Hematopoietic multipotent progenitor cell (in vitro differentiated cells): ENCODE measurements at regions not wholly inside any gene's neighbourhood (a gene's known extent, or its start where the extent isn't known, plus 50 kb on each side); places are given as distances from the start of the nearest gene placed in this dataset.
A peak's percentile ranks its signal among the peaks of the same experiment; 100 is the strongest.

Source experiments
- DNase-seq, 3 donors: peaks; one replicate each; pipeline ENCODE4 v3.0.0-alpha.2; 2011 to 2015; ENCODE audit warnings: low read depth in 2 of 3, low spot score in 2 of 3

DNA sequence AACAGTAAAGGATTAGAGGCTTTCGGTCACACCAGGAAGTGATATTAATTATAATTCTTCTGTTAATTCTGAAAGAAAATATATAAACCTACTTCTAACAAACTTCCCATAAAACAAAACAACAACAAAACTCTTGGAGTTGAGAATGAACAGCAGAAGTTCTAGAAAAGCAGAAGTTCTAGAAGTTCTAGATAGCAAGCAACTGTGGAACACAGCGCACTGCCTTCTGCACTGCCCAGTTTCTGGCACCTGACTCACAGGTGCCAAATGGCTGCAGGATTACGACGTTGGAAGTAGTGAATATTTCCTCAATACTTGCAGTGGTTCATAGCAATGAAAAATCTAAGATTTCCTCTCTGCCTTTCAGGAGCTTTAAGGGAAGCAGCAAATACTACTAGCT lies 132.2 kb downstream of the OR13A1 start:
- no peak for DNase-seq

- no peak for DNase-seq
Measured at GRCh38 chr10:45197816-45198485, 117.5 kb downstream of the OR13A1 start.

GRCh38 chr10:45198486-45199204 lies 116.8 kb downstream of the OR13A1 start:
- no peak for DNase-seq

DNA sequence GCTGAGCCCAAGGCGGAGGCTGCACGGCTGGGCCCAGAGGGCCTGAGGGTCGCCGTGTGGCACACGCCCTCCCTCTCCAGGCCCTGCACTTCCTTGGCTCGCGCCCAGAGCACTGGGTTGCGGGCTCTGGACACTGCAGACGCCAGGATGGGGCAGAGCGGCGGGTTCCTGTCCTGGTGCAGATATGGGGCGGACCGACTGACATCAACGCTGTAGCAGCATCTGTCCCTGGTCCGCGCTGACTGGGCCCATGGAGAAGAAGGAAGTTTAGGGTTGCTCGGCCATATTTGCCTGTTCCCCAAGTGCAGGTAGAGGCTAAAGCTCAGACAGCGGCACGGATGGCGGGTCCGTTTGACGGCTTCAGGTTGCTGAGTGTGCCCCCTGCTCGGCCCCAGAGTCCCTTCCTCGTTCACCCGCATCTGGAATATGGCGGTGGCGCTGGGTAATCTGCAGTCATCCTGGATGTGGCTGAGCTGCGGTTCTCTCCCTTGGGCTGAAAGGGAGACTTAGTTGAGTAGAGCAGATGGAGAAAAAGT lies 116.1 kb downstream of the OR13A1 start:
- no peak for DNase-seq

DNA sequence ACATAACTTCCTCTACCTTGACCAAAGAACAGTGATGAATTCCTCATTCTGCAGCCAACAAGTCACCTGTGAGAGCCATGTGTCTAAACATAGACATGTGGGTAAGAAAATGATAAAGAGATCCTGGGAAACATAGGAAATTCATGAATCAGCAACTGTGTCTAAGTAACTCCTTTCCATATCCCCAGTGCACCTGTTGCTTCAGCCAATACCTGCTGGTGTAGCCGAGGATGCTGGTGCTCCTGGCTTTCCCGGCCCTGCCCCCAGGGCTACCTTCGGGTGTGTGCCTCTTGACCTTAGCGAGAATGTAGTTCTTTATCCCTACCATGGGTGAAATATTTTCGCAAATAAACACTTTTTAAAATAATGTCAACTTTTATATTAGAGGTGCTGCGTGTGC lies 114.1 kb downstream of the OR13A1 start:
- no peak for DNase-seq

DNA sequence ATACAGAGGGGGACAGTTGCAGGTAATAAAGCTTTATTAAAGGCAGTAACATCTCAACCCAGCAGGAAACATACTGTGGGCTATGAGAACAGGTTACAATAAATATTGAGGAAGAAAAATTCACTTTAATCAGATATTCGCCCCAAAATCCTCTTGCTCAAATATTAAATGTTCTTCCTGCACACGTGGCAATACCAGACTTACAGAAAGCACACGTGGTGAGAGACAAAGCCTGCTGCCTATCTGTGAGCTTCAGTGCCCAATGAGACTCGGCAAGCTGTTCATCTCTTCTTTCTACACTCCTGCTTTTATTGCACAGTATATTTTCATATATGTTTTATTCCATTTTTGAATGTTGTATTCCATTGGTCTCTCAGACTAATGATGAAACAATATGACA lies 113.2 kb downstream of the OR13A1 start:
- no peak for DNase-seq

DNA sequence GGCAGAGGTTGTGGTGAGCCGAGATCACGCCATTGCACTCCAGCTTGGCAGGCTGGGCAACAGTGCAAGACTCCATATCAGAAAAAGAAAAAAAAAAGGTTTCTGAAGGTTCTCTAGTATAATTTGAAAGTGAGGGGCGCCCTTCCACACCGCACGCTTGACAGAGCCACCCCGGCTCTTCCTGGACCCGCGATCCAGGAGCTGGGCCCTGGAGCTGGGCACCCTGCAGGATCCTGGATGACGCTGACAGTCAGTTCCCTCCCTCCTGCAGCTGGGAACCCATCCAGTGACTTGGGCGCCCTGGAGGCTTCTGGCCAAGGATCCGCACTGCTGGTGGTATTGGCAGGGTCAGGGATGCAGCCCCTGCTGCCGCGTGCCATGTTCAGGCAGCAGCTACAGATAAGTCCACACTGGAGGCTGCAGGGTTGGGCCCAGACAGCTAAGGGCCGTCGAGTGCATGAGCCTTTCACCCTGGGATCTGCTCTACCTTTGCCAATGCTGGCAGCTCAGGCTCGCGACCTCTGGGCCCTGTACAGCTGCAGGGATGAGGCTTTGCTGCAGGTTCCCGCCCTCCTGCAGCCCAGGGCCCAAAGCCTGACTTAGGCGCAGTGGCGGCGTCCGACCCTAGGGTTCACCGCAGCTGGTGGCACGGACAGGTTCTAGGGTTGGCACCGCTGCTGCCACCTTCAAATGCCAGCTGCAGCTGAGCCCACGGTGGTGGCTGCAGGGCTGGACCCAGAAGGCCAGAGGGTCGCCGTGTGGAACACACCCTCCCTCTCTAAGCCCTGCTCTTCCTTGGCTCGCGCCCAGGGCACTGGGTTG lies 110.2 kb downstream of the OR13A1 start:
- DNase-seq: no peak

GRCh38 chr10:45209888-45210287 lies 105.5 kb downstream of the OR13A1 start:
- DNase-seq: no peak

GRCh38 chr10:45211576-45211975 lies 103.8 kb downstream of the OR13A1 start:
- no peak for DNase-seq

DNA sequence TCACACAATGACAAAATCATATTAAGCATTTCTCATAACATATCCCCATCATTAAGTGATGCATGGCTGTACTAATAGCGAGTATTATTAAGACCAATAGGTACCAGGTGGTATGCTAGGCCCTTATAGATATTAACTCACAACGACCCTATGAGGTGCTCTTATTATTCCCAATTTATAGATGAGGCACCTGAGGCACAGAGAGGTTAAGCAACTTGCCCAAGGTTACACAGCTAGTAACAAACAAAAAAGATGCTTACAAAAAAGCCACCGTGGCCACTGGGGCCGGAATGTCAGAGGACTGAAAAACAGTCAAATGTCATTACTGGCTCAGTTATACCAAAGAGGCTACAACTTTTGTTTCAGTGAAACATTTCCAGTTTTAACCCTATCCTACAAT lies 96.0 kb downstream of the OR13A1 start:
- no peak for DNase-seq

GRCh38 chr10:45220931-45221330 lies 94.5 kb downstream of the OR13A1 start:
- DNase-seq: no peak

DNA sequence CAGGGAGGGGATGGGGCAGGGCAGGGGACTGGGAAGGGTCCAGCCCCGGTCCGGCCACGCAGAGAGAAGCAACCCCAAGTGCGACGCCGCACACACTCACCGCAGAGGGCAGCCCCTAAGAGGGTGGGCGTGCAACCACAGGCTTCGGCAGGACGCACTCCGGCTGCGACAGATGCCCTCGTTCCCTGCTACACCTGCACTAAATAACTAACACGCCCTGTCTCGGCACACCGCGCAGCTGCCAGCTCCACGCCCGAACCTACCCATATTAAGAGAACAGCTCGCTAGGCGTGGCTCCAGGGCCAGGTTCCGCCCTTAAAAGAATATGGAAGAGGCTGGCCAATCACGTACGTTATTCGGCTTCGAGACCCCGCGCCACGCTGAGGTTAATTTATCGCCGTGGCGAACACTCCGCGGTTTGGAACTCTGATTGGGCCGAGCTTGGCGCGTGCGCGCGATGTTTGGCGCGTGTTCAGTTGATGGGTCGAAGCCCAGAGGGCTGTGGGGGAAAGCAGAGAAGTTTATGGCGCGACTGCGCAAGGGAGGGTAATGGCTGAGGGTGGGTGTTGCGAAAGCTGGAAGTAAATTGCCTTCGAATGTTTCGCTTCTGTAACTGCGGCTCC lies 91.1 kb downstream of the OR13A1 start:
- no peak for DNase-seq

DNA sequence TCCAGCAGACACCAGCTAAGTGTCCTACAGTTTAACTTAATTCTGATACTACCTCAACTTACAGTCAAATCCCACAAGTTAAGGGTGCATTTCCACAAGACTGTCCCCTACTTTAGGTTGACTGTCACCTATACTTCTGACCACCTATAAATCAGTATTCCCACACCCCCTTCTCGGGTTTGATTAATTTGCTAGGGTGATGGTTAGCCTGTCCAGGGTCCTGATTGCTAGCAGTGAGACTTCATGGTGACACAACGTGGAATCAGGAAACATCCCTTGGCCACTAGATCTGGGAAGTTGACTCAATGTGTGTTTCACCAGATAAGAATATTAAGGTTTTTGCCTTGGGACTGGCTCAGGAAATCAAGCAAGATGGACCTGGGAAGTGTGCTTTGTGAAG lies 88.4 kb downstream of the OR13A1 start:
- DNase-seq: no peak

DNA sequence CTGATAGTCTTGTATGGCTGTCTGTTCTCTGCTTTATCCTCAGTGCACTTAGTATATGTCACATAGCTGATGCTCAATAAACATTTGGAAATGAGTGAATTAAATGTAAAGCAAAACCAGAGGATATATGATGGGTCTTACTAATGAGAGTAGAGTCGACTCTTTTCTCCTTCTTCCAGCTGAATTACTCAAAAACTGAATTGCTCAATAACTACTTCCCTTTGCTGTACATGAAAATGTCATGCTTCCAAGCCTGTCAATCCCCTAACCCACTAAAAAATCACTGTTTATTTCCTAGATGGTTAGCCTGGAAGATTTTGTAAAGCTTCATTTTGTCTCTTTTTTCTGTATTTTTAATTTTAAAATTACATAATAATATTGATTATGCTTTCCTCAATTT lies 88.0 kb downstream of the OR13A1 start:
- no peak for DNase-seq

- no peak for DNase-seq
Measured at GRCh38 chr10:45229823-45230222, 85.6 kb downstream of the OR13A1 start.

GRCh38 chr10:45235260-45235769 lies 80.1 kb downstream of the OR13A1 start:
- peak; percentile 38 to 92 (median 72) for DNase-seq

DNA sequence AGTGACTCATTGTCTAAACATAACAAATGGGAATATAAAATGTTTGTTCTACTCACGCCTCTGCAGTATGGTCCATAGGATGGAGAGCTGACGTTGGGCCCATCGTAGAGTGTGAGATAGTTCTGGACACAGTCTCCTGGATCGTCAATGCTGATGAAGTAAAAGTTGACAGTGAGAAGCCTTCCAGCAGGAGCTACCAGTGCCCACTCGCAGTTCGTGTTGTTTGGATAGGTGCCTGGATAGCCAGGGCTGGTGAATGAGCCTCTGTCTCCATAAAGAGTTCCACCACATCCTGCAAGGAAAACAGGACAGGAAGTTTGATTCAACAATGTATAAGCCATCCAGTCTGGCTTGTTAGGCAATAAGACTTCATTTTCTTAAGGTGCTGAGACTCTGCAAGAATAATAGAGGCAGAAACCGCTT lies 79.6 kb downstream of the OR13A1 start:
- DNase-seq: no peak

GRCh38 chr10:45238896-45239295 lies 76.5 kb downstream of the OR13A1 start:
- peak in 1 of 3 donors; percentile 22 for DNase-seq

GRCh38 chr10:45239642-45240041 lies 75.8 kb downstream of the OR13A1 start:
- no peak for DNase-seq

DNA sequence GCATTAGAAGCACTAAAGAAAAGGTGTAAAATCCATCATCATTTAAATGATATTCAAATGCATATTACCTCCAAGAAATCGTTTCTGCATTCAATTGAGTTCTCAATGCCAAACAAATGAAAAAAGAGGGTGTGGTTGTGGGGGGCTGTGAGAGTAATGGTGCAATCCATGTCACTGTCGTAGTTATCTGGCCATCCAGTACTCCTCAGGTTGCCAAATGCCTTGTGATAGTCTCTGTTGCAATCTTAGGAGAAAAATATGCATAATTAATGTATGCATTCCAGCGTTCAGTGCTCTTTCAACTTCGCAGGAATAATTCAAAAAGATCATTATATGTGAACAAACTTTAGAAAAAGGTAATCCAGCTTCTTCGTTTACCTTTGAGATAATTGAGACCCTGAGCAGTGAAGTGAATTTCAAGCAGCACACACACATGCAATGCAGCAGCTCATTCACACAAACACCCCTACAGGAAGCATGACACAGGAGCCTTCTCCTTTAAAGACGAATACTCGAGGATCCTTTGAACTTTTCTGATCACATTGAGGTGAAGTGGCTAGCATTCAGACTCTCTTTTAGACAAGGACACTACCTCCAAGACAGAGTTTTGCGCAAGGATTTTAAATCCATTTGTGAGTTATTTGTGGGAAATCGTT lies 73.4 kb downstream of the OR13A1 start:
- no peak for DNase-seq
